GM18520 (cell line): ENCODE measurements at regions not wholly inside any gene's neighbourhood (a gene's known extent, or its start where the extent isn't known, plus 50 kb on each side); places are given as distances from the start of the nearest gene placed in this dataset.

Experiments
- ATAC-seq: cut with Tn5 transposase; IDR thresholded peaks from one replicate; pipeline ENCODE4 v1.9.1; 2021; ENCODE audit not compliant: unreplicated experiment

- no peak for ATAC-seq
Observed at GRCh38 chr11:122523846-122524805, 131.4 kb upstream of the UBASH3B start.

- ATAC-seq: no peak
Observed at GRCh38 chr11:122521626-122522025, 133.9 kb upstream of the UBASH3B start.

GRCh38 chr11:122517403-122518379 lies 137.8 kb upstream of the UBASH3B start:
- no peak for ATAC-seq

- no peak for ATAC-seq
Observed at GRCh38 chr11:122516686-122517085, 138.8 kb upstream of the UBASH3B start.

- no peak for ATAC-seq
Observed at GRCh38 chr11:122513997-122514396, 141.5 kb upstream of the UBASH3B start.

- ATAC-seq: no peak
Observed at GRCh38 chr11:122513328-122513727, 142.2 kb upstream of the UBASH3B start.

GRCh38 chr11:122512688-122513087 lies 142.8 kb upstream of the UBASH3B start:
- no peak for ATAC-seq

- no peak for ATAC-seq
Observed at GRCh38 chr11:122509899-122510298, 145.6 kb upstream of the UBASH3B start.

- no peak for ATAC-seq
Observed at GRCh38 chr11:122509091-122509490, 146.4 kb upstream of the UBASH3B start.

GRCh38 chr11:122505304-122506006 lies 150.1 kb upstream of the UBASH3B start:
- no peak for ATAC-seq

- no peak for ATAC-seq
Observed at GRCh38 chr11:122494221-122494620, 161.3 kb upstream of the UBASH3B start.

GRCh38 chr11:122491509-122491908 lies 164.0 kb upstream of the UBASH3B start:
- no peak for ATAC-seq

GRCh38 chr11:122488892-122489706 lies 166.4 kb upstream of the UBASH3B start:
- no peak for ATAC-seq

- ATAC-seq: no peak
Observed at GRCh38 chr11:122487669-122488068, 167.9 kb upstream of the UBASH3B start.

GRCh38 chr11:122486793-122487495 lies 168.6 kb upstream of the UBASH3B start:
- no peak for ATAC-seq

GRCh38 chr11:122478986-122479385 lies 176.5 kb upstream of the UBASH3B start:
- no peak for ATAC-seq

- no peak for ATAC-seq
Observed at GRCh38 chr11:122468965-122469364, 186.6 kb upstream of the UBASH3B start.

GRCh38 chr11:122463530-122463929 lies 192.0 kb upstream of the UBASH3B start:
- ATAC-seq: no peak

GRCh38 chr11:122459064-122459463 lies 196.5 kb upstream of the UBASH3B start:
- ATAC-seq: no peak
